ENCODE measurements at regions not wholly inside any gene's neighbourhood (a gene's known extent, or its start where the extent isn't known, plus 50 kb on each side); places are given as distances from the start of the nearest gene placed in this dataset.

DNA sequence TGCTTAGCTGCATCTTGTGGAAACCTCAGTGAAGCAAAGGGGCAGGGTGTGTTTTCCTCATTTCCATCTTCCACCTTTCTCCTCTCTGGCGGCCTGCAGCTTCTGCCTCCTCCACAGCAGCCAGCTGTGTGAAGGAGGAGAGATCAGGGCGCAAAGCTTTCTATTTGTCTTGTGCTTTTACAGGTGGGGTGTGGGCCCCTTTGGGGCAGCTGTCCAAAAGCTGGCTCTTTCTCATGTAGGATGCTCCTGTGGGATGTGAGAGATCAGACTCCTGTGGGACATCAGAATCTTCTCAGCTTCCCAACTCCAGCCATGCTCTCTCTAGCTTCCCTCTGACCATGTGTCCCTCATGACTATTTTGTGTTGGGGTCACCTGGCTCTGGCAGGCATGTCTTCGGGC is 227.1 kb downstream of the MID1 start:
- TF ChIP-seq, protein P1, sequence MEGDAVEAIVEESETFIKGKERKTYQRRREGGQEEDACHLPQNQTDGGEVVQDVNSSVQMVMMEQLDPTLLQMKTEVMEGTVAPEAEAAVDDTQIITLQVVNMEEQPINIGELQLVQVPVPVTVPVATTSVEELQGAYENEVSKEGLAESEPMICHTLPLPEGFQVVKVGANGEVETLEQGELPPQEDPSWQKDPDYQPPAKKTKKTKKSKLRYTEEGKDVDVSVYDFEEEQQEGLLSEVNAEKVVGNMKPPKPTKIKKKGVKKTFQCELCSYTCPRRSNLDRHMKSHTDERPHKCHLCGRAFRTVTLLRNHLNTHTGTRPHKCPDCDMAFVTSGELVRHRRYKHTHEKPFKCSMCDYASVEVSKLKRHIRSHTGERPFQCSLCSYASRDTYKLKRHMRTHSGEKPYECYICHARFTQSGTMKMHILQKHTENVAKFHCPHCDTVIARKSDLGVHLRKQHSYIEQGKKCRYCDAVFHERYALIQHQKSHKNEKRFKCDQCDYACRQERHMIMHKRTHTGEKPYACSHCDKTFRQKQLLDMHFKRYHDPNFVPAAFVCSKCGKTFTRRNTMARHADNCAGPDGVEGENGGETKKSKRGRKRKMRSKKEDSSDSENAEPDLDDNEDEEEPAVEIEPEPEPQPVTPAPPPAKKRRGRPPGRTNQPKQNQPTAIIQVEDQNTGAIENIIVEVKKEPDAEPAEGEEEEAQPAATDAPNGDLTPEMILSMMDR (IDR thresholded peaks at IDR 0.05) = no peak
- no peak for TF ChIP-seq POLR2A (IDR thresholded peaks at IDR 0.05)
- TF ChIP-seq EP300 (IDR thresholded peaks at IDR 0.05) = no peak

Measured in tibial nerve (tissue), 4 donors.